Thyroid gland (tissue), 4 donors: ENCODE measurements at regions not wholly inside any gene's neighbourhood (a gene's known extent, or its start where the extent isn't known, plus 50 kb on each side); places are given as distances from the start of the nearest gene placed in this dataset.
"Not testable (repeated sequence)": the region's sequence is repeated elsewhere in the genome, so short reads cannot be mapped to it uniquely, and the experiment has no call there.

ENCODE experiments used
- DNase-seq, 2 donors: peaks; one replicate each; pipeline ENCODE4 v3.0.0-alpha.2; 2019
- H3K27ac ChIP-seq, 3 donors: fragments of 200-600 bp; sonication (generic); 1 replicate in 2 of 3; 2 replicates in 1 of 3; pipeline ENCODE4 v1.5.1; 2016 to 2019; ENCODE audit warnings: mild to moderate bottlenecking in 1 of 3, moderate library complexity in 1 of 3
- H3K27me3 ChIP-seq: fragments of 200-600 bp; sonication (generic); one replicate; pipeline ENCODE4 v1.5.1; 2019
- H3K36me3 ChIP-seq, 2 donors: fragments of 200-600 bp; sonication (generic); one replicate each; pipeline ENCODE4 v1.5.1; 2016 to 2019
- H3K4me1 ChIP-seq, 2 donors: fragments of 200-600 bp; sonication (generic); one replicate each; pipeline ENCODE4 v1.5.1; 2017 to 2019
- H3K4me3 ChIP-seq, 3 donors: fragments of 200-600 bp; sonication (generic); replicated peaks in 1 of 3; 1 replicate in 2 of 3; 2 replicates in 1 of 3; pipeline ENCODE4 v1.5.1; 2016; ENCODE audit warnings: mild to moderate bottlenecking in 1 of 3
- H3K9me3 ChIP-seq: fragments of 200-600 bp; sonication (generic); one replicate; pipeline ENCODE4 v1.5.1; 2017
- POLR2A ChIP-seq, 2 donors: fragments of 450-650 bp; IDR thresholded peaks; one replicate each; pipeline ENCODE4 v1.6.1; 2017; ENCODE audit warnings: antibody characterized with exemption in 2 of 2, mild to moderate bottlenecking in 2 of 2, moderate library complexity in 1 of 2
- WGBS, 2 donors: methylation state at CpG; one replicate each; pipeline ENCODE4 v1.1.5; 2017; 5-methylcytosine and 5-hydroxymethylcytosine counted together
- intact Hi-C: fragments of 100-400 bp; cut with DNase I; formaldehyde crosslinking; loops from one replicate; pipeline ENCODE4 v1.15.1; 2023
- TF ChIP-seq, protein P1 (sequence below), 6 experiments: fragments of 200-600 bp in 3 of 6; fragments of 450-650 bp in 3 of 6; sonication (generic) in 3 of 6; IDR thresholded peaks; one replicate each; pipeline ENCODE4 v1.5.1; 2016 to 2019; ENCODE audit warnings: antibody characterized with exemption in 6 of 6, mild to moderate bottlenecking in 2 of 6, inconsistent platforms in 1 of 6, moderate library complexity in 1 of 6

DNA sequence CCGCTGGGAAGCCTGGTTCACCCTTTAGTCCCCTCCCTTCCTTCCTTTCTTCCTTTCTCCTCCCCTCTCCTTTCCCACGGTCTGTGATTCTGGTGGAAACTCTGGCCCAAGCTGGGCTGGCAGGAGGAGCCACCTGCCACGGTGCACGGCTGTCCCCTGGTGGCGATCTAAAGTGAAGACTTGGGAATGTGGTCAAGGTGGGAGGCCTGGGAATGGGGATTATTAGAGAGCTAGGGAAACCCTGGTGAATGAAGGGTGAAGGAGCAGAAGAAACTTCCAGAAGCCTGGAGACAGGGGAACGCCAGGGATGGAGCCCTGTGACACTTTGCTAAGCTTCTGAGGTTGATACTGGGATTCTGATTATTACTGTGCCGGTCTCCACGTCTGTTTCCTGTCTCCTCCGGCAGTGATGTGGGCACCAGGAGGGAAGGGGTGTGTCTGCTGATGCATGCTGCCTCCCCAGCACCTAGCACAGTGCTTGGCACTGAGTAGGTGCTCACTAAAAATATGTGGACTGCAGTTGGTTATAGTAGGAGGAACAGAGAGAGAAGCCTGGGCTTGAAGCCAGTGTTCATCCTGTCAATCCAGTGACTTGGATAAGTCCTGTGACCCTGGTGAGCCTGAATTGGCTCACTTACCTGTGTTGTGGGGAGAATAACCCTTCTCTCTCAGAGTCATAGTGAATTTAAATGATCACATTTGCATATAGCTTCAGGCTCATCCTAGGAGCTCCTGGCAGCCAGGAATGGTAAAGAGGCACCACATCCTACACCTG lies 71.2 kb upstream of the NBPF3 start:
- 28 to 34% methylated on average over 9 of the region's 9 CpGs for WGBS, 2 donors
- Histone ChIP-seq H3K4me3 (no peak overlapping the region), H3K4me1 (no peaks in the 10 kb centered on the region), H3K9me3 (no peaks in the 10 kb centered on the region), H3K36me3 (no peaks in the 10 kb centered on the region), H3K27ac (no peak overlapping the region), H3K27me3 (no peaks in the 10 kb centered on the region)
- TF ChIP-seq, protein P1, sequence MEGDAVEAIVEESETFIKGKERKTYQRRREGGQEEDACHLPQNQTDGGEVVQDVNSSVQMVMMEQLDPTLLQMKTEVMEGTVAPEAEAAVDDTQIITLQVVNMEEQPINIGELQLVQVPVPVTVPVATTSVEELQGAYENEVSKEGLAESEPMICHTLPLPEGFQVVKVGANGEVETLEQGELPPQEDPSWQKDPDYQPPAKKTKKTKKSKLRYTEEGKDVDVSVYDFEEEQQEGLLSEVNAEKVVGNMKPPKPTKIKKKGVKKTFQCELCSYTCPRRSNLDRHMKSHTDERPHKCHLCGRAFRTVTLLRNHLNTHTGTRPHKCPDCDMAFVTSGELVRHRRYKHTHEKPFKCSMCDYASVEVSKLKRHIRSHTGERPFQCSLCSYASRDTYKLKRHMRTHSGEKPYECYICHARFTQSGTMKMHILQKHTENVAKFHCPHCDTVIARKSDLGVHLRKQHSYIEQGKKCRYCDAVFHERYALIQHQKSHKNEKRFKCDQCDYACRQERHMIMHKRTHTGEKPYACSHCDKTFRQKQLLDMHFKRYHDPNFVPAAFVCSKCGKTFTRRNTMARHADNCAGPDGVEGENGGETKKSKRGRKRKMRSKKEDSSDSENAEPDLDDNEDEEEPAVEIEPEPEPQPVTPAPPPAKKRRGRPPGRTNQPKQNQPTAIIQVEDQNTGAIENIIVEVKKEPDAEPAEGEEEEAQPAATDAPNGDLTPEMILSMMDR (IDR thresholded peaks at IDR 0.05) = peak; percentile 77 to 100 (median 100)
- TF ChIP-seq POLR2A (IDR thresholded peaks at IDR 0.05) = no peak
- DNase-seq = peak; percentile 83 to 87
- intact Hi-C loops = loop anchor here (2.0 kb wide), 2 partner anchors 114 to 136 kb away; no protein-coding TSS in a partner anchor

DNA sequence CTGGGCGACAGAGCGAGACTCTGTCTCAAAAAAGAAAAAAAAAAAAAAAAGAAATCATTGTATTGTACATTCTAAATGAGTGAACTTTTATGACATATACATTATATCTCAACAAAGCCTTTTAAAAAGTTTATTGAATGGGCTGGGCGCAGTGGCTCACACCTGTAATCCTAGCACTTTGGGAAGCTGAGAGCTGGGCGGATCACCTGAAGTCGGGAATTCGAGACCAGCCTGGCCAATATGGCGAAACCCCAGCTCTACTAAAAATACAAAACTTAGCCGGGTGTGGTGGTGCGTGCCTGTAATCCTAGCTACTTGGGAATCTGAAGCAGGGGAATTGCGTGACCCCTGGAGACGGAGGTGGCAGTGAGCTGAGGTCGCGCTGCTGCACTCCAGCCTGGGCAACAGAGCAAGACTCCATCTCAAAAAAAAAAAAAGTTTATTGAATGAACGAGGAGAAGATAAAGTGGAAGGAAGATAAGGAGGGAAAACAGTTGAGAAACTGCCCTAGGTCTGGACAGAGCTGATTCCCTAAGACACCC lies 71.9 kb upstream of the NBPF3 start:
- 44 to 51% methylated on average over 14 of the region's 14 CpGs for WGBS, 2 donors

DNA sequence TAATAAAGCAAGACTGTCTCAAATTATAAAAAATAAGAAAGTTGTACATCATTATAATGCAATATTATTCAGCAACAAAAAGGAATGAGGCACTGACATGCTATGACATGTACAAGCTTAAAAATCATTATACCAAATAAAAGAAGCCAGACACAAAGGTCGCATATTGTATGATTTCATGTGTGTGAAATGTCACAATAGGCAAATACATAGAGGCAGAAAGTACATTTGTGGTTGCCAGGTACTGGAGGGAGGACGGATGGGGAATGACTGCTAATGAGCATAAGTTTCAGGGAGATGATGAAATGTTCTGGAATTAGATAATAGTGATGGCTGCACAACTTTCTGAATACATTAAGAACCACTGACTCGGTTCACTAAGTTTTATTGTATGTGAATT lies 73.6 kb upstream of the NBPF3 start:
- Histone ChIP-seq H3K36me3 (no peaks in the 10 kb centered on the region), H3K4me3 (no peak overlapping the region), H3K9me3 (no peaks in the 10 kb centered on the region), H3K27ac (no peak overlapping the region), H3K4me1 (no peaks in the 10 kb centered on the region), H3K27me3 (no peaks in the 10 kb centered on the region)
- WGBS, 2 donors = 83 to 87% methylated on average over 3 of the region's 3 CpGs
- intact Hi-C loops = no loop called here
- TF ChIP-seq POLR2A (IDR thresholded peaks at IDR 0.05) = no peak
- TF ChIP-seq, protein P1 (IDR thresholded peaks at IDR 0.05) = no peak
- DNase-seq = no peak

More for the DNA sequence above, 71.9 kb upstream of the NBPF3 start:
- H3K27ac ChIP-seq, H3K36me3 ChIP-seq, H3K27me3 ChIP-seq, H3K4me3 ChIP-seq, H3K4me1 ChIP-seq, H3K9me3 ChIP-seq: not testable (repeated sequence)
- DNase-seq = peak; percentile 21 to 30
- intact Hi-C loops = loop anchor here (2.0 kb wide), 2 partner anchors 113 to 135 kb away; no protein-coding TSS in a partner anchor

DNA sequence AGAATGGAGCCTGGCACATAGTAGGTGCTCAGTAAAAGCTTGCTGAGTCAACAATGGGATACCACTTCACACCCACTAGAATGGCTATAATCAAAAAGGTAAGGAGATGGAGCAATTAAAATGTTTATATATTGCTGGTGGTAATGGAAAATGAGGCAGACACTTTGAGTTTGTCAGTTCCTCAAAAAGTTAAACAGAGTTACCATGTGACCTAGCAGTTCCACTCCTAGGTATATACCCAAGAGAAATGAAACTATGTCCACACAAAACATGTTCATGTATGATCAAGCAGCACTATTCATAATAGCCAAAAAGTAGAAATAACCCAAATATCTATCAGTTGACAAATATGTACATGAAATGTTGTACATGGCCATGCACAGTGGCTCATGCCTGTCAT lies 74.8 kb upstream of the ECE1 start:
- H3K9me3 ChIP-seq = no peaks in the 10 kb centered on the region
- intact Hi-C loops = no loop called here

DNA sequence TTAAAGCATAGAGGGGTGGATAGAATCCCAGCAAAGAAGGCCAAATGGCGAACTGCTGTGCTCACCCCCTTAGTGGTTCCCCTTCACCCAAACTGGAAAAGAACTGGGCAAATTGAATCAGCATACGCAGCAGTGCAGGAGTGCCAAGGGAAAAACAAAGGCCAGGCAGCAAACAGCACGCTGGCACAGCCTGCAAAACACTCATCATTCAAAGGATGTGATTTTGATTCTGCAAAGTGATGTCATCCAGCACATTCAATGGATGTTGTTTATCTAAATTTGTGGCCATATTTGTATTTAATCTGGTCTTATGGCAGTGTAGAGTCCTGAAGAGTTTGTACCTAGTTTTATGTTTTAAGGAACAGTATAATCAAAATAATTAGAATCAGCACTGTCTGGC lies 71.8 kb upstream of the ECE1 start:
- H3K4me1 ChIP-seq = no peaks in the 10 kb centered on the region
- 77 to 83% methylated on average over 3 of the region's 3 CpGs for WGBS, 2 donors
- DNase-seq = no peak
- intact Hi-C loops = no loop called here
- no peaks in the 10 kb centered on the region for H3K9me3 ChIP-seq
- no peak overlapping the region for H3K4me3 ChIP-seq
- H3K27ac ChIP-seq = no peak overlapping the region
- TF ChIP-seq POLR2A (IDR thresholded peaks at IDR 0.05) = no peak
- TF ChIP-seq, protein P1 (IDR thresholded peaks at IDR 0.05) = no peak
- H3K27me3 ChIP-seq = no peaks in the 10 kb centered on the region
- no peaks in the 10 kb centered on the region for H3K36me3 ChIP-seq

More for the DNA sequence above, 74.8 kb upstream of the ECE1 start:
- DNase-seq = no peak
- no peak overlapping the region for H3K27ac ChIP-seq
- no peaks in the 10 kb centered on the region for H3K27me3 ChIP-seq
- H3K4me1 ChIP-seq = no peaks in the 10 kb centered on the region
- no peaks in the 10 kb centered on the region for H3K36me3 ChIP-seq
- no peak for TF ChIP-seq POLR2A (IDR thresholded peaks at IDR 0.05)
- TF ChIP-seq, protein P1 (IDR thresholded peaks at IDR 0.05) = no peak
- no peak overlapping the region for H3K4me3 ChIP-seq
